ENCODE measurements at regions not wholly inside any gene's neighbourhood (a gene's known extent, or its start where the extent isn't known, plus 50 kb on each side); places are given as distances from the start of the nearest gene placed in this dataset.

- H3K23ac ChIP-seq (ENCODE audit: low read depth, low read length, poor library complexity): no peak overlapping the region
- no CpG with 5 or more reads among the region's 2 CpGs for WGBS, 2 donors (ENCODE audit: extremely low coverage in 2 of 2, insufficient read length in 2 of 2, insufficient replicate concordance in 1 of 2)
- no peak overlapping the region for H4K91ac ChIP-seq (ENCODE audit: low read depth, low read length, poor library complexity)
- no peak overlapping the region for H3K9ac ChIP-seq (ENCODE audit: low read depth, low read length, poor library complexity)
- no peak overlapping the region for H3K18ac ChIP-seq (ENCODE audit: low read length)
- no peak overlapping the region for H2AK5ac ChIP-seq (ENCODE audit: low read depth, low read length)
- no peaks in the 10 kb centered on the region for H3K27me3 ChIP-seq (ENCODE audit: control insufficient read depth in 3 of 3, insufficient read depth in 3 of 3, low read depth in 1 of 3, low read length in 3 of 3)
- no peaks in the 10 kb centered on the region for H3K36me3 ChIP-seq (replicated peaks in 1 of 2; ENCODE audit: control insufficient read depth in 2 of 2, insufficient read depth in 2 of 2, low read length in 2 of 2)
- H3K79me1 ChIP-seq (ENCODE audit: low read depth, low read length): no peaks in the 10 kb centered on the region
- H3K4ac ChIP-seq (ENCODE audit: low read length): no peak overlapping the region
- H3K4me1 ChIP-seq (ENCODE audit: control insufficient read depth in 2 of 2, insufficient read depth in 1 of 2, low read depth in 1 of 2, low read length in 2 of 2): no peaks in the 10 kb centered on the region
- H4K8ac ChIP-seq (ENCODE audit: low read depth, low read length): no peak overlapping the region
- no peak overlapping the region for H3K27ac ChIP-seq (replicated peaks; ENCODE audit: low read length)
- no peak overlapping the region for H3K4me3 ChIP-seq (ENCODE audit: low read length in 2 of 2)
- H2AFZ ChIP-seq (ENCODE audit: low read length): no peak overlapping the region
- no peak overlapping the region for H3K4me2 ChIP-seq (ENCODE audit: insufficient read depth, low read length, poor library complexity, severe bottlenecking)
- no peak for DNase-seq (ENCODE audit: low spot score)
- no peak overlapping the region for H2BK120ac ChIP-seq (ENCODE audit: low read depth, low read length)
- H3K9me3 ChIP-seq (replicated peaks in 1 of 2; ENCODE audit: control insufficient read depth in 2 of 2, insufficient read depth in 1 of 2, low read depth in 1 of 2, low read length in 2 of 2): no peaks in the 10 kb centered on the region
- H3K14ac ChIP-seq (ENCODE audit: low read length): no peak overlapping the region
- no peak overlapping the region for H2BK15ac ChIP-seq (ENCODE audit: low read length)
- no peak overlapping the region for H2BK5ac ChIP-seq (ENCODE audit: low read length)
- H2BK12ac ChIP-seq (ENCODE audit: low read length): no peak overlapping the region
Measured at GRCh38 chr10:84012431-84012830, 126.9 kb upstream of the GHITM start.

DNA sequence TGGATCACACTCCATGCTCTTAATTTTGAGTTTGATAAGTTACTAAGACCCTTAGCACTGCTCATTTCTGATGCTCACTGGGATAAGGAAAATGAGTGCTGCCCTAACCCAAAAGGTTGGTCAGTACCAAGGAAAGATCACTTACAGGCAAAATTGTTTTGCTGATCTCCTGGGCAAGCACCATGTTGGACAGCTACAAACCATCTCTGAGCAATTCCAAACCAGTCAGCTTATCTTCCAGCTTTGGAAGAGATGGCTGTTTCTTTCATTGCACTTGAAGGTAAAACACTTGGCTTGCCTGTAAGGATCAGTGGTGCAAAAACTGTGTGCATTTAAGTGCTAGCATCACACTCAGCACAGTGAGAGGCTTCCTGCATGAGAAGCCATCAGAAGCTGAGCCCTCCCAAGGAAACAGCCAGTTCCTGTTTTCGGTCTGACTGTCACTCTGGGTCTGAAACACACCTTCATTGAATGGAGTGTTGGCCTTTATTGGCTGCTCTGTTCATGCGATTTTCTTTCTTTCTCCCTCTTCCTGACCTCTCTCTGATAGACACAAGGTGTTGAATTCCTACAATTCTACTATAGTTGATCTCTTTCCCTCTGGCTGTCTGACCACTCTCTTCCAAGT, 126.4 kb upstream of the GHITM start:
- no peaks in the 10 kb centered on the region for H3K36me3 ChIP-seq (replicated peaks in 1 of 2; ENCODE audit: control insufficient read depth in 2 of 2, insufficient read depth in 2 of 2, low read length in 2 of 2)
- H2AK5ac ChIP-seq (ENCODE audit: low read depth, low read length): no peak overlapping the region
- no peak overlapping the region for H4K91ac ChIP-seq (ENCODE audit: low read depth, low read length, poor library complexity)
- H2BK15ac ChIP-seq (ENCODE audit: low read length): no peak overlapping the region
- H3K4me1 ChIP-seq (ENCODE audit: control insufficient read depth in 2 of 2, insufficient read depth in 1 of 2, low read depth in 1 of 2, low read length in 2 of 2): no peaks in the 10 kb centered on the region
- no peak overlapping the region for H3K27ac ChIP-seq (replicated peaks; ENCODE audit: low read length)
- H4K8ac ChIP-seq (ENCODE audit: low read depth, low read length): no peak overlapping the region
- H3K79me1 ChIP-seq (ENCODE audit: low read depth, low read length): no peaks in the 10 kb centered on the region
- no peak overlapping the region for H2BK5ac ChIP-seq (ENCODE audit: low read length)
- no peak overlapping the region for H2BK12ac ChIP-seq (ENCODE audit: low read length)
- H3K18ac ChIP-seq (ENCODE audit: low read length): no peak overlapping the region
- H2AFZ ChIP-seq (ENCODE audit: low read length): no peak overlapping the region
- WGBS, 2 donors (ENCODE audit: extremely low coverage in 2 of 2, insufficient read length in 2 of 2, insufficient replicate concordance in 1 of 2): no CpG with 5 or more reads among the region's 2 CpGs
- no peak overlapping the region for H3K14ac ChIP-seq (ENCODE audit: low read length)
- H3K4me3 ChIP-seq (ENCODE audit: low read length in 2 of 2): no peak overlapping the region
- H3K4me2 ChIP-seq (ENCODE audit: insufficient read depth, low read length, poor library complexity, severe bottlenecking): no peak overlapping the region
- no peaks in the 10 kb centered on the region for H3K9me3 ChIP-seq (replicated peaks in 1 of 2; ENCODE audit: control insufficient read depth in 2 of 2, insufficient read depth in 1 of 2, low read depth in 1 of 2, low read length in 2 of 2)
- no peak overlapping the region for H3K4ac ChIP-seq (ENCODE audit: low read length)
- no peaks in the 10 kb centered on the region for H3K27me3 ChIP-seq (ENCODE audit: control insufficient read depth in 3 of 3, insufficient read depth in 3 of 3, low read depth in 1 of 3, low read length in 3 of 3)
- no peak overlapping the region for H2BK120ac ChIP-seq (ENCODE audit: low read depth, low read length)
- no peak overlapping the region for H3K23ac ChIP-seq (ENCODE audit: low read depth, low read length, poor library complexity)
- peak overlapping the region; percentile 0 for H3K9ac ChIP-seq (ENCODE audit: low read depth, low read length, poor library complexity)
- DNase-seq (ENCODE audit: low spot score): no peak

- Histone ChIP-seq H3K14ac (ENCODE audit: low read length) (no peak overlapping the region), H4K91ac (ENCODE audit: low read depth, low read length, poor library complexity) (no peak overlapping the region), H3K79me1 (ENCODE audit: low read depth, low read length) (no peaks in the 10 kb centered on the region), H3K18ac (ENCODE audit: low read length) (no peak overlapping the region), H2BK15ac (ENCODE audit: low read length) (no peak overlapping the region), H3K23ac (ENCODE audit: low read depth, low read length, poor library complexity) (no peak overlapping the region), H3K9me3 (replicated peaks in 1 of 2; ENCODE audit: control insufficient read depth in 2 of 2, insufficient read depth in 1 of 2, low read depth in 1 of 2, low read length in 2 of 2) (no peaks in the 10 kb centered on the region), H3K4me2 (ENCODE audit: insufficient read depth, low read length, poor library complexity, severe bottlenecking) (no peak overlapping the region), H2BK5ac (ENCODE audit: low read length) (no peak overlapping the region), H3K4me1 (ENCODE audit: control insufficient read depth in 2 of 2, insufficient read depth in 1 of 2, low read depth in 1 of 2, low read length in 2 of 2) (no peaks in the 10 kb centered on the region), H2BK12ac (ENCODE audit: low read length) (no peak overlapping the region), H3K9ac (ENCODE audit: low read depth, low read length, poor library complexity) (no peak overlapping the region), H3K4me3 (ENCODE audit: low read length in 2 of 2) (no peak overlapping the region), H2AK5ac (ENCODE audit: low read depth, low read length) (no peak overlapping the region), H3K4ac (ENCODE audit: low read length) (no peak overlapping the region), H2AFZ (ENCODE audit: low read length) (no peak overlapping the region), H3K27me3 (ENCODE audit: control insufficient read depth in 3 of 3, insufficient read depth in 3 of 3, low read depth in 1 of 3, low read length in 3 of 3) (no peaks in the 10 kb centered on the region), H2BK120ac (ENCODE audit: low read depth, low read length) (no peak overlapping the region), H3K27ac (replicated peaks; ENCODE audit: low read length) (no peak overlapping the region), H3K36me3 (replicated peaks in 1 of 2; ENCODE audit: control insufficient read depth in 2 of 2, insufficient read depth in 2 of 2, low read length in 2 of 2) (no peaks in the 10 kb centered on the region), H4K8ac (ENCODE audit: low read depth, low read length) (no peak overlapping the region)
- WGBS, 2 donors (ENCODE audit: extremely low coverage in 2 of 2, insufficient read length in 2 of 2, insufficient replicate concordance in 1 of 2): no CpG with 5 or more reads among the region's 6 CpGs
- DNase-seq (ENCODE audit: low spot score): no peak
Measured at GRCh38 chr10:84015877-84016595, 123.3 kb upstream of the GHITM start.

DNA sequence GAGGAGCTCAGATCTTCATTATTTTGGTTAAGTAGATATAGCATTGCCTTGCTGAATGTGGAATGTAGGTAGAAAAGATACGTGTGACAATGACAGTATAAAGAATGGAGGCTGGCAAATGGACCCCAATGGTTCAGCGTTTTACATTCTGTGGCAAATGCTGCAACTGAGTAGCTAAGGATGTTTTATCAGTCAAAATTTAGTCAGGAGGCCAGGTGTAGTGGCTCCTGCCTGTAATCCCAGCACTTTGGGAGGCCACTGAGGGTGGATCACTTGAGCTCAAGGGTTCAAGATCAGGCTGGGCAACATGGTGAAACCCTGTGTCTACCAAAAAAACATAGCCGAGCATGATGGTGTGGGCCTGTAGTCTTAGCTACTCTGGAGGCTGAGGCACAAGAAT, 120.5 kb upstream of the GHITM start:
- Histone ChIP-seq H3K4me3 (ENCODE audit: low read length in 2 of 2) (no peak overlapping the region), H3K4me2 (ENCODE audit: insufficient read depth, low read length, poor library complexity, severe bottlenecking) (no peak overlapping the region), H2AK5ac (ENCODE audit: low read depth, low read length) (no peak overlapping the region), H3K9me3 (replicated peaks in 1 of 2; ENCODE audit: control insufficient read depth in 2 of 2, insufficient read depth in 1 of 2, low read depth in 1 of 2, low read length in 2 of 2) (no peaks in the 10 kb centered on the region), H3K4ac (ENCODE audit: low read length) (no peak overlapping the region), H3K14ac (ENCODE audit: low read length) (no peak overlapping the region), H3K23ac (ENCODE audit: low read depth, low read length, poor library complexity) (no peak overlapping the region), H2BK12ac (ENCODE audit: low read length) (no peak overlapping the region), H2AFZ (ENCODE audit: low read length) (no peak overlapping the region), H3K9ac (ENCODE audit: low read depth, low read length, poor library complexity) (no peak overlapping the region), H4K91ac (ENCODE audit: low read depth, low read length, poor library complexity) (no peak overlapping the region), H3K36me3 (replicated peaks in 1 of 2; ENCODE audit: control insufficient read depth in 2 of 2, insufficient read depth in 2 of 2, low read length in 2 of 2) (no peaks in the 10 kb centered on the region), H2BK15ac (ENCODE audit: low read length) (no peak overlapping the region), H3K79me1 (ENCODE audit: low read depth, low read length) (no peaks in the 10 kb centered on the region), H2BK120ac (ENCODE audit: low read depth, low read length) (no peak overlapping the region), H3K4me1 (ENCODE audit: control insufficient read depth in 2 of 2, insufficient read depth in 1 of 2, low read depth in 1 of 2, low read length in 2 of 2) (no peaks in the 10 kb centered on the region), H4K8ac (ENCODE audit: low read depth, low read length) (no peak overlapping the region), H3K18ac (ENCODE audit: low read length) (no peak overlapping the region), H3K27me3 (ENCODE audit: control insufficient read depth in 3 of 3, insufficient read depth in 3 of 3, low read depth in 1 of 3, low read length in 3 of 3) (no peaks in the 10 kb centered on the region), H3K27ac (replicated peaks; ENCODE audit: low read length) (no peak overlapping the region), H2BK5ac (ENCODE audit: low read length) (no peak overlapping the region)
- no peak for DNase-seq (ENCODE audit: low spot score)
- no CpG with 5 or more reads among the region's 3 CpGs for WGBS, 2 donors (ENCODE audit: extremely low coverage in 2 of 2, insufficient read length in 2 of 2, insufficient replicate concordance in 1 of 2)
